HEK293 (cell line): ENCODE measurements at regions not wholly inside any gene's neighbourhood (a gene's known extent, or its start where the extent isn't known, plus 50 kb on each side); places are given as distances from the start of the nearest gene placed in this dataset.

Experiments
- MYNN ChIP-seq: fragments of 450-650 bp; formaldehyde crosslinking; IDR thresholded peaks from 2 replicates; pipeline ENCODE4 v1.5.1; 2016; ENCODE audit warnings: missing biosample characterization, missing genetic modification characterization, borderline replicate concordance
- RBAK ChIP-seq: fragments of 450-650 bp; formaldehyde crosslinking; IDR thresholded peaks from 2 replicates; pipeline ENCODE4 v1.5.1; 2016; ENCODE audit warnings: missing biosample characterization, missing genetic modification characterization
- SALL2 ChIP-seq: fragments of 450-650 bp; formaldehyde crosslinking; IDR thresholded peaks from 2 replicates; pipeline ENCODE4 v1.5.0; 2017; ENCODE audit warnings: missing biosample characterization, mild to moderate bottlenecking, missing genetic modification characterization, borderline replicate concordance
- ZBTB21 ChIP-seq: fragments of 450-650 bp; formaldehyde crosslinking; IDR thresholded peaks from 2 replicates; pipeline ENCODE4 v1.5.1; 2017; ENCODE audit warnings: missing biosample characterization, missing genetic modification characterization
- ZNF274 ChIP-seq, 2 experiments: fragments of 200-500 bp in 1 of 2; fragments of 450-650 bp in 1 of 2; sonication (Bioruptor generic) in 1 of 2; formaldehyde crosslinking in 1 of 2; IDR thresholded peaks; 2 replicates each; pipeline versions ENCODE4 v1.5.1 to v1.6.1; 2014 to 2016; ENCODE audit warnings: borderline replicate concordance in 1 of 2, inconsistent platforms in 1 of 2, low read length in 1 of 2, missing biosample characterization in 1 of 2, missing genetic modification characterization in 1 of 2
- ZNF530 ChIP-seq: fragments of 450-650 bp; formaldehyde crosslinking; IDR thresholded peaks from 2 replicates; pipeline ENCODE4 v1.5.1; 2016; ENCODE audit warnings: low read depth, missing biosample characterization, missing genetic modification characterization
- ZNF785 ChIP-seq: fragments of 450-650 bp; formaldehyde crosslinking; IDR thresholded peaks from 2 replicates; pipeline ENCODE4 v1.5.1; 2016; ENCODE audit warnings: missing biosample characterization, missing genetic modification characterization
- TF ChIP-seq, protein P1 (sequence below): fragments of 450-650 bp; formaldehyde crosslinking; IDR thresholded peaks from 2 replicates; pipeline ENCODE4 v1.5.1; 2016; ENCODE audit warnings: missing biosample characterization, missing genetic modification characterization
- TF ChIP-seq, protein P2 (sequence below): fragments of 450-650 bp; formaldehyde crosslinking; IDR thresholded peaks from 2 replicates; pipeline ENCODE4 v1.5.1; 2016; ENCODE audit warnings: missing biosample characterization, missing genetic modification characterization, low read depth
- TF ChIP-seq, protein P3 (sequence below): fragments of 450-650 bp; formaldehyde crosslinking; IDR thresholded peaks from 2 replicates; pipeline ENCODE4 v1.5.1; 2016; ENCODE audit warnings: missing biosample characterization, missing genetic modification characterization
- TF ChIP-seq, protein P4 (sequence below): IDR thresholded peaks from 2 replicates; pipeline ENCODE4 v1.6.1; 2011; ENCODE audit warnings: mild to moderate bottlenecking, low read depth, low read length, borderline replicate concordance
- TF ChIP-seq, protein P5 (sequence below): fragments of 450-650 bp; formaldehyde crosslinking; IDR thresholded peaks from 2 replicates; pipeline ENCODE4 v1.5.1; 2016; ENCODE audit warnings: missing biosample characterization, missing genetic modification characterization

DNA sequence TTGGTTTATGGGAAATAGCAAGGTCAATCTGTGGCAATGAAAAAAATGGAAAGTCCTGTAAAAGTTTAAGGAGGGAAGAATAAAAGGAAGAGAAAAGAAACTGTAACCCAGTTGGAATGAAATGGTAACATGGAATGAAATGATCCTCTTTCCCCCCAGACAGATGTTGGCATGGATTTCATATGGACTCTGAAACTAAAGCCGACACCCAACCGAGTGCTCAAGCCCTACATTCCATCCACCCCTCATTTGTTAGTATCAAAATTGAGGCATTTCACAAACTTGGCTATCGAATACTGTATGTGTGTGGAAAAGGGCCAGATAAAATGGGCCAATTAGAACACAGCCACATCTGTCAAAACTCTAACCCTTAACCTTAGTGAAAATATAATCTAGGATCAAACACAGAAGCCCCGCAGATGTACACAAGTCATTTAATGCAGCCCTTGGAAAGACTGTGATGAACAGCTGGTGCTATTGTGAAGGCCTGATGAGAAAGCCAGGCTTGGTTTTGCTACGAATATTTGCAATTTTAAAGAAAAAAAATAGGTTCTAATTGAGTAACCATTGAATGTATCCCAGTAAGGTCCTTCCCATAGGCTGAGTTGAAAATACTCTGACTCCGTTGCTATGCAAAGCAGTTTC, 72.6 kb upstream of the RGL1 start:
- TF ChIP-seq ZNF785 (tag by site-specific recombination) = no peak
- TF ChIP-seq, protein P1, sequence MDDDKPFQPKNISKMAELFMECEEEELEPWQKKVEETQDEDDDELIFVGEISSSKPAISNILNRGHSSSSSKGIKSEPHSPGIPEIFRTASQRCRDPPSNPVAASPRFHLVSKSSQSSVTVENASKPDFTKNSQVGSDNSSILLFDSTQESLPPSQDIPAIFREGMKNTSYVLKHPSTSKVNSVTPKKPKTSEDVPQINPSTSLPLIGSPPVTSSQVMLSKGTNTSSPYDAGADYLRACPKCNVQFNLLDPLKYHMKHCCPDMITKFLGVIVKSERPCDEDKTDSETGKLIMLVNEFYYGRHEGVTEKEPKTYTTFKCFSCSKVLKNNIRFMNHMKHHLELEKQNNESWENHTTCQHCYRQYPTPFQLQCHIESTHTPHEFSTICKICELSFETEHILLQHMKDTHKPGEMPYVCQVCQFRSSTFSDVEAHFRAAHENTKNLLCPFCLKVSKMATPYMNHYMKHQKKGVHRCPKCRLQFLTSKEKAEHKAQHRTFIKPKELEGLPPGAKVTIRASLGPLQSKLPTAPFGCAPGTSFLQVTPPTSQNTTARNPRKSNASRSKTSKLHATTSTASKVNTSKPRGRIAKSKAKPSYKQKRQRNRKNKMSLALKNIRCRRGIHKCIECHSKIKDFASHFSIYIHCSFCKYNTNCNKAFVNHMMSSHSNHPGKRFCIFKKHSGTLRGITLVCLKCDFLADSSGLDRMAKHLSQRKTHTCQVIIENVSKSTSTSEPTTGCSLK (tag by site-specific recombination) = no peak
- no peak for TF ChIP-seq RBAK (tag by site-specific recombination)
- no peak for TF ChIP-seq ZNF530 (tag by site-specific recombination)
- no peak for TF ChIP-seq ZNF274 (IDR thresholded peaks at IDR 0.05; ENCODE audit: low read length)
- TF ChIP-seq ZNF274 (tag by site-specific recombination; IDR thresholded peaks at IDR 0.05; ENCODE audit: borderline replicate concordance) = no peak
- TF ChIP-seq, protein P2, sequence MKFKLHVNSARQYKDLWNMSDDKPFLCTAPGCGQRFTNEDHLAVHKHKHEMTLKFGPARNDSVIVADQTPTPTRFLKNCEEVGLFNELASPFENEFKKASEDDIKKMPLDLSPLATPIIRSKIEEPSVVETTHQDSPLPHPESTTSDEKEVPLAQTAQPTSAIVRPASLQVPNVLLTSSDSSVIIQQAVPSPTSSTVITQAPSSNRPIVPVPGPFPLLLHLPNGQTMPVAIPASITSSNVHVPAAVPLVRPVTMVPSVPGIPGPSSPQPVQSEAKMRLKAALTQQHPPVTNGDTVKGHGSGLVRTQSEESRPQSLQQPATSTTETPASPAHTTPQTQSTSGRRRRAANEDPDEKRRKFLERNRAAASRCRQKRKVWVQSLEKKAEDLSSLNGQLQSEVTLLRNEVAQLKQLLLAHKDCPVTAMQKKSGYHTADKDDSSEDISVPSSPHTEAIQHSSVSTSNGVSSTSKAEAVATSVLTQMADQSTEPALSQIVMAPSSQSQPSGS (tag by site-specific recombination) = no peak
- TF ChIP-seq, protein P3, sequence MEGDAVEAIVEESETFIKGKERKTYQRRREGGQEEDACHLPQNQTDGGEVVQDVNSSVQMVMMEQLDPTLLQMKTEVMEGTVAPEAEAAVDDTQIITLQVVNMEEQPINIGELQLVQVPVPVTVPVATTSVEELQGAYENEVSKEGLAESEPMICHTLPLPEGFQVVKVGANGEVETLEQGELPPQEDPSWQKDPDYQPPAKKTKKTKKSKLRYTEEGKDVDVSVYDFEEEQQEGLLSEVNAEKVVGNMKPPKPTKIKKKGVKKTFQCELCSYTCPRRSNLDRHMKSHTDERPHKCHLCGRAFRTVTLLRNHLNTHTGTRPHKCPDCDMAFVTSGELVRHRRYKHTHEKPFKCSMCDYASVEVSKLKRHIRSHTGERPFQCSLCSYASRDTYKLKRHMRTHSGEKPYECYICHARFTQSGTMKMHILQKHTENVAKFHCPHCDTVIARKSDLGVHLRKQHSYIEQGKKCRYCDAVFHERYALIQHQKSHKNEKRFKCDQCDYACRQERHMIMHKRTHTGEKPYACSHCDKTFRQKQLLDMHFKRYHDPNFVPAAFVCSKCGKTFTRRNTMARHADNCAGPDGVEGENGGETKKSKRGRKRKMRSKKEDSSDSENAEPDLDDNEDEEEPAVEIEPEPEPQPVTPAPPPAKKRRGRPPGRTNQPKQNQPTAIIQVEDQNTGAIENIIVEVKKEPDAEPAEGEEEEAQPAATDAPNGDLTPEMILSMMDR (tag by site-specific recombination) = no peak
- TF ChIP-seq SALL2 = no peak
- TF ChIP-seq MYNN (tag by site-specific recombination) = no peak
- TF ChIP-seq, protein P4, sequence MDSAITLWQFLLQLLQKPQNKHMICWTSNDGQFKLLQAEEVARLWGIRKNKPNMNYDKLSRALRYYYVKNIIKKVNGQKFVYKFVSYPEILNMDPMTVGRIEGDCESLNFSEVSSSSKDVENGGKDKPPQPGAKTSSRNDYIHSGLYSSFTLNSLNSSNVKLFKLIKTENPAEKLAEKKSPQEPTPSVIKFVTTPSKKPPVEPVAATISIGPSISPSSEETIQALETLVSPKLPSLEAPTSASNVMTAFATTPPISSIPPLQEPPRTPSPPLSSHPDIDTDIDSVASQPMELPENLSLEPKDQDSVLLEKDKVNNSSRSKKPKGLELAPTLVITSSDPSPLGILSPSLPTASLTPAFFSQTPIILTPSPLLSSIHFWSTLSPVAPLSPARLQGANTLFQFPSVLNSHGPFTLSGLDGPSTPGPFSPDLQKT = no peak
- TF ChIP-seq, protein P5, sequence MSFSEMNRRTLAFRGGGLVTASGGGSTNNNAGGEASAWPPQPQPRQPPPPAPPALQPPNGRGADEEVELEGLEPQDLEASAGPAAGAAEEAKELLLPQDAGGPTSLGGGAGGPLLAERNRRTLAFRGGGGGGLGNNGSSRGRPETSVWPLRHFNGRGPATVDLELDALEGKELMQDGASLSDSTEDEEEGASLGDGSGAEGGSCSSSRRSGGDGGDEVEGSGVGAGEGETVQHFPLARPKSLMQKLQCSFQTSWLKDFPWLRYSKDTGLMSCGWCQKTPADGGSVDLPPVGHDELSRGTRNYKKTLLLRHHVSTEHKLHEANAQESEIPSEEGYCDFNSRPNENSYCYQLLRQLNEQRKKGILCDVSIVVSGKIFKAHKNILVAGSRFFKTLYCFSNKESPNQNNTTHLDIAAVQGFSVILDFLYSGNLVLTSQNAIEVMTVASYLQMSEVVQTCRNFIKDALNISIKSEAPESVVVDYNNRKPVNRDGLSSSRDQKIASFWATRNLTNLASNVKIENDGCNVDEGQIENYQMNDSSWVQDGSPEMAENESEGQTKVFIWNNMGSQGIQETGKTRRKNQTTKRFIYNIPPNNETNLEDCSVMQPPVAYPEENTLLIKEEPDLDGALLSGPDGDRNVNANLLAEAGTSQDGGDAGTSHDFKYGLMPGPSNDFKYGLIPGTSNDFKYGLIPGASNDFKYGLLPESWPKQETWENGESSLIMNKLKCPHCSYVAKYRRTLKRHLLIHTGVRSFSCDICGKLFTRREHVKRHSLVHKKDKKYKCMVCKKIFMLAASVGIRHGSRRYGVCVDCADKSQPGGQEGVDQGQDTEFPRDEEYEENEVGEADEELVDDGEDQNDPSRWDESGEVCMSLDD (tag by site-specific recombination) = no peak
- TF ChIP-seq ZBTB21 (tag by site-specific recombination) = no peak
